BLaER1 treated with 17β-estradiol and CSF1 and Interleukin-3, amounts not matched to agents 10 nM and 100 nM (cell line): ENCODE measurements at regions not wholly inside any gene's neighbourhood (a gene's known extent, or its start where the extent isn't known, plus 50 kb on each side); places are given as distances from the start of the nearest gene placed in this dataset.

Experiments
- H3K27ac ChIP-seq, 11 experiments: shearing (Covaris generic); formaldehyde crosslinking; 2 replicates each; pipeline ENCODE4 v1.8.1; 2022
- H3K27me3 ChIP-seq, 11 experiments: shearing (Covaris generic); formaldehyde crosslinking; 2 replicates each; pipeline ENCODE4 v1.8.1; 2022
- H3K36me3 ChIP-seq, 11 experiments: shearing (Covaris generic); formaldehyde crosslinking; 2 replicates each; pipeline ENCODE4 v1.8.1; 2022
- H3K4me1 ChIP-seq, 10 experiments: shearing (Covaris generic); formaldehyde crosslinking; 2 replicates each; pipeline ENCODE4 v1.8.1; 2022
- H3K4me2 ChIP-seq, 11 experiments: shearing (Covaris generic); formaldehyde crosslinking; 2 replicates each; pipeline ENCODE4 v1.8.1; 2022
- H3K4me3 ChIP-seq, 10 experiments: shearing (Covaris generic); formaldehyde crosslinking; 2 replicates each; pipeline ENCODE4 v1.8.1; 2022
- H3K9ac ChIP-seq, 11 experiments: shearing (Covaris generic); formaldehyde crosslinking; 2 replicates each; pipeline ENCODE4 v1.8.1; 2022
- H3K9me3 ChIP-seq, 11 experiments: shearing (Covaris generic); formaldehyde crosslinking; replicated peaks in 1 of 11; 2 replicates each; pipeline ENCODE4 v1.8.1; 2022
- H4K20me1 ChIP-seq, 11 experiments: shearing (Covaris generic); formaldehyde crosslinking; 2 replicates each; pipeline ENCODE4 v1.8.1; 2022
- Cebpa-rat ChIP-seq, 11 experiments: shearing (Covaris generic); IDR thresholded peaks; 2 replicates each; pipeline ENCODE4 v1.8.1; 2022

DNA sequence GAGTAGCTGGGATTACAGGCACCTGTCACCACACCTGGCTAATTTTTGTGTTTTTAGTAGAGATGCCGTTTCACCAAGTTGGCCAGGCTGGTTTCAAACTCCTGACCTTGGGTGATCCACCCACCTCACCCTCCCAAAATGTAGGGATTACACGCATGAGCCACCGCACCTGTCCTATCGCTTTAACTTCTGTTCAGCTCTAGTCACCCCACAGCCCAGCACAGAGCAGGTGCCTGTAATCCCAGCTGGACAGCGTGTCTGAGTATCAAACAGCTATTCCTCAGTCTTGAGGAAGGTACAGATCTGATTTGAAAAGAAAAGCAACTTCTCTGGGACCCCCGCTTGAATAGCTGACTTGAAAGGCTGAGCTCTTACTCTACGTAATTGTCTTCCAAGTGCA lies 149.1 kb downstream of the CTTN start:
- Histone ChIP-seq H3K9me3 (no peaks in the 10 kb centered on the region), H4K20me1 (peaks cover 0 to 36% (median 0%) of the 10 kb centered on the region in 11 experiments; a peak in 2 of 22 replicates), H3K9ac (no peak overlapping the region), H3K27ac (no peak overlapping the region), H3K4me2 (no peak overlapping the region; a peak in 1 of 22 replicates), H3K27me3 (no peaks in the 10 kb centered on the region), H3K36me3 (no peaks in the 10 kb centered on the region), H3K4me1 (peaks cover 0 to 7% (median 0%) of the 10 kb centered on the region in 10 experiments; a peak in 2 of 20 replicates), H3K4me3 (no peak overlapping the region)
- TF ChIP-seq Cebpa-rat (IDR thresholded peaks at IDR 0.05) = no peak

DNA sequence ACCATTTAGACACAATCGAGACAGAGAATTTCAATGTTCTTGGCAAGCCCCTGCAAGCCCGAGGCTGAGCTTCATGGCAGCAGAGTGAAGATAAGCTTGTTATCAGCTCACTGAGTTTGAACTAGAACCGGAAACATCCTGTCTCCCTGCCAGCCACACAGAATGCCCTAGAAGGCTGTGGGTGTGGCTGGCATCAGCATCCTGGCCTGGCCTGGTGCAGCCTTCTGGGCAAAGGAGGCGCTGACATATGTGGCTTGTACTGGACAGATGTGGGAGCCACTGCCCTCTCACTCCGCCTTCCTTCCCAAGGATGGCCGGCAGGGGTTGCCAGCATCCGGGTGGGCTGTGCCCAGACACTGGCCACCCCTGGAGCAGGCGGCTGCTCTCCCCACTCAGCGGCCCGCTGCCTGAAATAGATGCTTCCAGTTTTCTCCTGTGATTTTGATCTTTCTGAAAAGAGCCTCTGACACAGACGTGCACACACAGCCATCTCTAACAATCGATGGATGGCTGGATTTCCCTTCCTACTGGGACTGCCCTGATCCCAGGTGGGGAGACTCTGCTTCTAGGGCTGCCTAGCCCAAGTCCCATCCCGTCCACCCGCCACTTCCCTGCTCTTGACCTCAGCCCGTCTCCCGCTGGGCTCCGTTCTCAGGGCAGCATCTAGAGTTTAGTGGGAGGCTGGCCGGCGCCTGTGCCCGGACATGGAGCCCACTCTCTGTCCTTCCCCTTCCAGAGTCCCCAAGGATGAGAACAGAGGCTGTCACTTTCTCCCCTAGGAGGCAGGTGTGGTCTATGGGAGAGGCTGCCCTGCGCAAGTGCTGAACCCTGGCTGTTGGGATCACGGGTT lies 149.7 kb downstream of the CTTN start:
- no peak overlapping the region for H3K27ac ChIP-seq
- no peak overlapping the region for H3K9ac ChIP-seq
- no peaks in the 10 kb centered on the region for H3K9me3 ChIP-seq
- no peak overlapping the region; a peak in 1 of 22 replicates for H3K4me2 ChIP-seq
- no peaks in the 10 kb centered on the region for H3K36me3 ChIP-seq
- TF ChIP-seq Cebpa-rat (IDR thresholded peaks at IDR 0.05) = no peak
- H4K20me1 ChIP-seq = peaks cover 0 to 38% (median 0%) of the 10 kb centered on the region in 11 experiments; a peak in 2 of 22 replicates
- H3K4me3 ChIP-seq = no peak overlapping the region
- H3K27me3 ChIP-seq = no peaks in the 10 kb centered on the region
- H3K4me1 ChIP-seq = peaks cover 0 to 7% (median 0%) of the 10 kb centered on the region in 10 experiments; a peak in 2 of 20 replicates

DNA sequence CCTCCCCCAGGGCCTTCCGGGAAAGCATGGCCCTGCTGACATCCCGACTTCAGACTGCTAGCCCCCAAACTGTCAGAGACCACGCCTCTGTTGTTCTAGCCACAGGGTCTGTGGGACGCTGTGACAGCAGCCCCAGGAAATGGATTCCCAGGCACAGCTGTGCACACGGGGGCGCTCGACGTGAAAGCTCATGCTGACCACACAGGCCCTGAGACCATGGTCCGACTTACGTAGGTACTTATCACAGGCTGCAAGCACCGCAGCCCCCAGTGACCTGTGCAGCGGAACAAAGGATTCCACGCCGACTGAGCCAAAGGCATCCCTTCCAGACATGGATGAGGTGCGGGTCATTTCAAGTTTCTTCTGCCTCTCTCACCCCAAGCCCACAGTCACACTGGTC lies 150.6 kb downstream of the CTTN start:
- Histone ChIP-seq H3K27me3 (no peaks in the 10 kb centered on the region), H3K9ac (no peak overlapping the region), H3K4me3 (no peak overlapping the region), H4K20me1 (peaks cover 0 to 38% (median 0%) of the 10 kb centered on the region in 11 experiments; a peak in 3 of 22 replicates), H3K4me1 (peaks cover 0 to 7% (median 0%) of the 10 kb centered on the region in 10 experiments; a peak in 2 of 20 replicates), H3K9me3 (no peaks in the 10 kb centered on the region), H3K27ac (no peak overlapping the region), H3K36me3 (no peaks in the 10 kb centered on the region), H3K4me2 (no peak overlapping the region)
- TF ChIP-seq Cebpa-rat (IDR thresholded peaks at IDR 0.05) = no peak

GRCh38 chr11:70549386-70549785 lies 151.1 kb downstream of the CTTN start:
- Histone ChIP-seq H3K27me3 (no peaks in the 10 kb centered on the region), H3K27ac (no peak overlapping the region), H3K4me3 (no peak overlapping the region), H3K36me3 (no peaks in the 10 kb centered on the region), H3K4me1 (peaks cover 0 to 7% (median 0%) of the 10 kb centered on the region in 10 experiments; a peak in 2 of 20 replicates), H3K9ac (no peak overlapping the region), H4K20me1 (peaks cover 0 to 38% (median 0%) of the 10 kb centered on the region in 11 experiments; a peak in 3 of 22 replicates), H3K4me2 (no peak overlapping the region), H3K9me3 (no peaks in the 10 kb centered on the region)
- no peak for TF ChIP-seq Cebpa-rat (IDR thresholded peaks at IDR 0.05)

- Histone ChIP-seq H4K20me1 (peaks cover 0 to 38% (median 0%) of the 10 kb centered on the region in 11 experiments; a peak in 3 of 22 replicates), H3K4me3 (no peak overlapping the region), H3K36me3 (no peaks in the 10 kb centered on the region), H3K4me2 (no peak overlapping the region), H3K9me3 (no peaks in the 10 kb centered on the region), H3K4me1 (peaks cover 0 to 7% (median 0%) of the 10 kb centered on the region in 10 experiments; a peak in 2 of 20 replicates), H3K27ac (no peak overlapping the region), H3K9ac (no peak overlapping the region), H3K27me3 (no peaks in the 10 kb centered on the region)
- TF ChIP-seq Cebpa-rat (IDR thresholded peaks at IDR 0.05) = no peak
Measured at GRCh38 chr11:70549796-70550195, 151.5 kb downstream of the CTTN start.

DNA sequence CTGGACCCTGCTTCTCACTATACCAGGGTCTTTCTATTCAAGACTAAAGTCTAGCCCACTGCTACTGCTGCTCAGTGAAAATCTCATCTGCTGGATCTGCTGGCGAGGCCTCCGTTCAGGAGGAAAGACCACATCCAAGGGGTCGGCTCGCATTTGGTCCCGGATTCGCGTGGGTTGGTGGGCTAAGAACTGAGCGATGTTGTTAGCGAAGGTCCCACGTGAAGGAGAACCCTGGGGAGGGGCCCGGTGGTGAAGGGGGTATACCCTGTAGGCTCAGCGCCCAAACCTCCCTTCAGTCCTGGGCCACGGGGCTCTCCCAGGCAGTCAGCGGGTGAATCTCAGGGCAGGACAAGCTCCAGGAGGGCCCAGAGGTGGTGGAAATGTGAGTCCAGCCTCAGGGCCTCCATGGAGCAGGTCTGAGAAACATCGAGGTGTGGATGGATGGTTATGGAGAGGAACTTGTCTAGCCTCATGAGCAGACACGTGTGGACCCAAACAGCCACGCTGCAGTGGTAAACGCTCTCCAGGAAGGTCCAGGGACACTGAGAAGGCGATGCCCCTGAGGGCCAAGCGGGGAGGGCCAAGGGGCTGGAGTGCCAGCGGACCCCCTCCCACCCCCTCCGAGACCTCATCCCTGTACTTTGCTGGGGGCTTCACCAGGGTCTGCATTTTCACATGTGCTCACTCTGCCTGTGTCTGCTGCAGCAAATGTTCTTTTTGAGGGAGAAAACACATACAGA lies 152.3 kb downstream of the CTTN start:
- Histone ChIP-seq H3K4me3 (no peak overlapping the region), H3K9me3 (no peaks in the 10 kb centered on the region), H3K4me2 (no peak overlapping the region), H3K9ac (no peak overlapping the region), H3K4me1 (peaks cover 0 to 7% (median 0%) of the 10 kb centered on the region in 10 experiments; a peak in 2 of 20 replicates), H3K27me3 (no peaks in the 10 kb centered on the region), H3K36me3 (no peaks in the 10 kb centered on the region), H3K27ac (no peak overlapping the region), H4K20me1 (peaks cover 0 to 38% (median 0%) of the 10 kb centered on the region in 11 experiments; a peak in 3 of 22 replicates)
- TF ChIP-seq Cebpa-rat (IDR thresholded peaks at IDR 0.05) = no peak

GRCh38 chr11:70551351-70552166 lies 153.2 kb downstream of the CTTN start:
- H3K4me2 ChIP-seq = no peak overlapping the region
- H3K27ac ChIP-seq = no peak overlapping the region
- H3K27me3 ChIP-seq = no peaks in the 10 kb centered on the region
- H3K36me3 ChIP-seq = no peaks in the 10 kb centered on the region
- H3K4me1 ChIP-seq = peaks cover 0 to 7% (median 0%) of the 10 kb centered on the region in 10 experiments; a peak in 2 of 20 replicates
- TF ChIP-seq Cebpa-rat (IDR thresholded peaks at IDR 0.05) = no peak
- H3K4me3 ChIP-seq = no peak overlapping the region
- H4K20me1 ChIP-seq = peaks cover 0 to 36% (median 0%) of the 10 kb centered on the region in 11 experiments; a peak in 3 of 22 replicates
- no peak overlapping the region for H3K9ac ChIP-seq
- H3K9me3 ChIP-seq = no peaks in the 10 kb centered on the region

GRCh38 chr11:70552167-70553150 lies 154.1 kb downstream of the CTTN start:
- Histone ChIP-seq H3K27ac (no peak overlapping the region), H3K9me3 (no peaks in the 10 kb centered on the region), H3K4me2 (no peak overlapping the region), H3K4me1 (peaks cover 0 to 6% (median 0%) of the 10 kb centered on the region in 10 experiments; a peak in 2 of 20 replicates), H4K20me1 (peaks cover 0 to 33% (median 0%) of the 10 kb centered on the region in 11 experiments; a peak in 2 of 22 replicates), H3K9ac (no peak overlapping the region), H3K36me3 (no peaks in the 10 kb centered on the region), H3K4me3 (no peak overlapping the region), H3K27me3 (no peaks in the 10 kb centered on the region)
- no peak for TF ChIP-seq Cebpa-rat (IDR thresholded peaks at IDR 0.05)
